AG09309 (cell line): ENCODE measurements at regions not wholly inside any gene's neighbourhood (a gene's known extent, or its start where the extent isn't known, plus 50 kb on each side); places are given as distances from the start of the nearest gene placed in this dataset.
A peak's percentile ranks its signal among the peaks of the same experiment; 100 is the strongest.

ENCODE experiments used
- DNase-seq: peaks from one replicate; pipeline ENCODE4 v3.0.0-alpha.2; 2010; ENCODE audit warnings: low read depth
- H3K4me3 ChIP-seq: 2 replicates; pipeline ENCODE4 v1.5.1; 2011; ENCODE audit warnings: mild to moderate bottlenecking, low read depth, low read length, moderate library complexity; ENCODE audit not compliant: control insufficient read depth
- CTCF ChIP-seq: IDR thresholded peaks from 2 replicates; pipeline ENCODE4 v1.5.1; 2011; ENCODE audit warnings: mild to moderate bottlenecking, low read depth, low read length, inconsistent platforms; ENCODE audit not compliant: insufficient read depth, control insufficient read depth; ENCODE audit errors: missing control alignments

DNA sequence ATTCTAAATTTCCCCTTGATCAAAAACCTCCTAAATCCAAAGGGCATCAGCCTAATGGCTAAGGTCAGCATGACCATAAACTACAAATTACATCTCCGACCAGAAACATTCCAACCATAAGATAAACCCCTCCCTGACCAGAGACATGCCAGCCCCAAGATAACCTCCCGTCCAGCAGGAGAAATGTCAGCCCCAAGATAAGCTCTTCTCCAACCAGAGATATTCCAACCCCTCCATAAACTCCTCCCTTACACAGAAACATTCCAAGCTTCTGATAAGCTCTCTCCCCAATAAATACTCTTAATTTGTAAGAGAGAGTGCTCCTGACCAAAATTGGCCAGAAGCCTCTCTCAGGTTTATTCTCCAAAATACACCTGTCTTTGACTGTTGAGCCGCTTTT is 274.0 kb downstream of the RNF152 start:
- no peak for TF ChIP-seq CTCF
- DNase-seq = no peak
- no peak overlapping the region for H3K4me3 ChIP-seq

DNA sequence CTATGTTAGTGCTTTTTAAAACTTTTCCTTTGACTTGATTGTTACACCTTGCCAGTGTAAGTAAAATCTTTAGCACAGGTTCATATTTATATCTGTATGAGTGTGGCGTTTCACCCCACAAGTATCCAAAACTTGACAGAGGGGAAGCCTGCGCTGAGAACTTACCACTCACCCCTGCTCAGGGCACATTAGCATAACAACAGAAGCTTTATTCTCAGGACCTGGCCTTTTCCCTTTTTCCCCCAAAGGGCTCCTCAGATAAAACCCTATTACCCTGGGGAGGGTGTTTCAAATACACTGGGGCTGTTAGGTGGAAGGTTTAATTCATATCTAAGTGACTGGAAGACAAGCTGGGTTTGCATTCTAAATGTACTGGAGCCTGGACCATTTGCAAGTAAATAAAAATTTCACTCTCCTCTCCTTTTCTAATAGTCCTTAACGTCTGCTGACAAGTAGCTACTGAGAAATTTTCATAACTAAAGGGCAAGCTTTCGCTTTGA is 276.6 kb downstream of the RNF152 start:
- H3K4me3 ChIP-seq = no peak overlapping the region
- TF ChIP-seq CTCF = no peak
- DNase-seq = no peak

DNA sequence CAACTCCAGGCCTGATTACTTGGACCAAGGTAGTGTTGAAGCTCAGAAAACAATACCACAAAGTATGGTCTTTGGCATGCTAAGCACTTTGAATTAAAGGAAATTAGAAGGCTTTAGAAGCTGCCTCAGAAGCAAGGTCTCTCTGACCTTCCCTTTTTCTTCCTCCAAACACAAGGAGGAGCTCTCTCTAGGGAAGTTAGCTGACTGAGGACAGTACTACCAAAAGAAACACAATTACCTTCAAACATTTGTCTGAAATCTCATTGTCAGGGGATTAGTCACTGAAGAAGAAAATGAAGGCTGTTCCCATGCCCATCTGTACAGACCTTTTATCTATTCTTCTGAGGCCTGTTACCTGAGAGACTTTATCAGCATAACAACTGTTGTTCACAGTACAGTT is 279.3 kb downstream of the CDH20 start:
- peak; percentile 29 for TF ChIP-seq CTCF
- DNase-seq = no peak
- no peak overlapping the region for H3K4me3 ChIP-seq

DNA sequence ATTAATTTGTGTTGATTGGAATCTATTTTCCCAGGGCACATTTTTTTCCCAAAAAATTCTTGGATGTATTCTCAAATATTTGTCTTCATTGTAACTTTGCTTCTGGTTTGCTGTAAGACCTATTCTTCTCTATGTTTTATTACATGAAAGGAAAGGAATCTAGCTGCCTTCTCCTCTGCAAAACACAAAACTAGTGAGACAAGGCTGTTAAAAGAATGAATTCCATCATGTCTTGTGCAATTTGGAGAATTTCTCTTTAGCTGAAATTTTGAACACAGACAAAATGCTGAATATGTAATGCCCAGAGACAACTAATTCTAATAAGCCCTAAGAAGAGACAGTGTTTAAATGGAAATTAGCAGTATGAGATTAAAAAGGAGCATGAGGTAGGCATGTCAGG is 275.9 kb downstream of the CDH20 start:
- H3K4me3 ChIP-seq = no peak overlapping the region
- no peak for TF ChIP-seq CTCF
- no peak for DNase-seq

DNA sequence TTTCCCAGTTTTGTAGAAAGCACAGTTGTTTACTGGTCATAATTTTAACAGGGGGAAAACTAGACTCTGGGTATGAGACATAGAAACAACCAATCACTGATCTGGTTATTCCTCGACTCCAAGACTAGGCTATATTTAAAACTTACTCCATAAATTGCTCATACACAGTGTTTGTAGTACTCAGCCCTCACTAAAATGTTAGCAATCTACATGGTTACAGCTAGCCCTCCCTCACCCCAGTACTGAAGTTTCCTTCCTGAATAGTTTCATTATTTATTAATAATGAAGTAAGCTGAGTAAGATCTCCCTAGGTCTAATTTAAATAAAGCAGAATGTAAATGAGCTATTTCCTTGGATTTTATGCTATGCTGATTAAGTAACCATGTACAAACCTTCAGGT is 275.1 kb downstream of the CDH20 start:
- TF ChIP-seq CTCF = no peak
- DNase-seq = no peak
- no peak overlapping the region for H3K4me3 ChIP-seq

- no peak for TF ChIP-seq CTCF
Observed at GRCh38 chr18:61607867-61608266, 274.6 kb downstream of the CDH20 start.

DNA sequence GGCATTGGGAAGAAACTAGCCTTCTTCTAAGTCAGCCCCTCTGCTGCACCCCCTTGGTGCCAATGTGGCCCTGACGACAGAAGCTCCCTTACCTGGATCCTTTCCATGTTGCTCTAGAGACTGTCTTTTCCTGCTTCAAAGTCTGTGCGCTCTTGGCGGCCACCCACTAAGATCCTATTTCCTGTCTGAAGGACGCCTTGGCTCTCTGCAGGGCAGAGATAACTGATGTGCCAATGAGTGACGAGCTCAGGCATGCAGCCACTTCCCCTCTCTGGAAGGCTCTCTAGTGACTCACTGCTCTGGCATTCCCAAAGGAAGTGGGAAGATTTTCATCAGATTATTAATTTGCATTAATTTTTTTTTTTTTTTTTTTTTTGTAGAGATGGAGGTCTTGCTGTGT is 273.5 kb downstream of the CDH20 start:
- DNase-seq = peak; percentile 68
- TF ChIP-seq CTCF = no peak

More at GRCh38 chr18:61607867-61608266, 274.6 kb downstream of the CDH20 start:
- no peak overlapping the region for H3K4me3 ChIP-seq
- no peak for DNase-seq

More for the DNA sequence above, 273.5 kb downstream of the CDH20 start:
- no peak overlapping the region for H3K4me3 ChIP-seq
